ENCODE measurements at regions not wholly inside any gene's neighbourhood (a gene's known extent, or its start where the extent isn't known, plus 50 kb on each side); places are given as distances from the start of the nearest gene placed in this dataset.

DNA sequence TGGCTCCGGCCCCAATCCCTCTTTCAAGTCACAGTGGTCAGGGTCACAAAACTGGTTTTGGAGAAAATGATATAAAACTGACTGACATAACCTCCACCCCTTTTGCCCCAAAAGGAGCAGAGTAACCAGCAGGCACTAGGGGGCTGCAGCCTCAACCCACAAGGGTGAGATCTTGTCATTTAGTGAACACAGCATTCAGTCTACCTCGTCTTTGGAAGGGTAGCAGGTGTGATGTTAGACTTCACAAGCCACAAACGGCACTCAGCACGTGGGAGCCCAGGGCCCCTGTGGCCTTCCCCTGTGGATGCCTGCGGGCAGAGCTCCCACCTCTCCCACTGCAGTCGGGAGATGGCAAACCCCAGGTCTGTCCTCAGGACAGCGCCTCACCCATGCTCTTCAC is 372.1 kb upstream of the MYT1L start:
- Histone ChIP-seq H3K36me3 (ENCODE audit: control insufficient read depth, low read length) (no peaks in the 10 kb centered on the region), H3K4me3 (ENCODE audit: low read length) (no peak overlapping the region), H3F3A (ENCODE audit: control insufficient read depth, insufficient read depth) (no peaks in the 10 kb centered on the region), H3K79me2 (ENCODE audit: control insufficient read depth, low read length) (no peaks in the 10 kb centered on the region), H3K9me2 (replicated peaks; ENCODE audit: control insufficient read depth, low read length) (no peaks in the 10 kb centered on the region), H3K27me3 (ENCODE audit: control insufficient read depth, low read length) (no peaks in the 10 kb centered on the region), H3K9me3 (ENCODE audit: control insufficient read depth, insufficient read depth, low read length) (no peaks in the 10 kb centered on the region), H4K20me1 (ENCODE audit: control insufficient read depth, insufficient read depth, low read depth, low read length) (no peaks in the 10 kb centered on the region), H3K4me1 (ENCODE audit: control insufficient read depth, low read length) (peaks cover 21% of the 10 kb centered on the region), H3K4me2 (ENCODE audit: low read length) (no peak overlapping the region), H3K27ac (ENCODE audit: low read depth, low read length) (no peak overlapping the region)
- no peak for TF ChIP-seq EZH2phosphoT487 (IDR thresholded peaks at IDR 0.05; ENCODE audit: borderline replicate concordance, low read length)
- TF ChIP-seq, protein P1, sequence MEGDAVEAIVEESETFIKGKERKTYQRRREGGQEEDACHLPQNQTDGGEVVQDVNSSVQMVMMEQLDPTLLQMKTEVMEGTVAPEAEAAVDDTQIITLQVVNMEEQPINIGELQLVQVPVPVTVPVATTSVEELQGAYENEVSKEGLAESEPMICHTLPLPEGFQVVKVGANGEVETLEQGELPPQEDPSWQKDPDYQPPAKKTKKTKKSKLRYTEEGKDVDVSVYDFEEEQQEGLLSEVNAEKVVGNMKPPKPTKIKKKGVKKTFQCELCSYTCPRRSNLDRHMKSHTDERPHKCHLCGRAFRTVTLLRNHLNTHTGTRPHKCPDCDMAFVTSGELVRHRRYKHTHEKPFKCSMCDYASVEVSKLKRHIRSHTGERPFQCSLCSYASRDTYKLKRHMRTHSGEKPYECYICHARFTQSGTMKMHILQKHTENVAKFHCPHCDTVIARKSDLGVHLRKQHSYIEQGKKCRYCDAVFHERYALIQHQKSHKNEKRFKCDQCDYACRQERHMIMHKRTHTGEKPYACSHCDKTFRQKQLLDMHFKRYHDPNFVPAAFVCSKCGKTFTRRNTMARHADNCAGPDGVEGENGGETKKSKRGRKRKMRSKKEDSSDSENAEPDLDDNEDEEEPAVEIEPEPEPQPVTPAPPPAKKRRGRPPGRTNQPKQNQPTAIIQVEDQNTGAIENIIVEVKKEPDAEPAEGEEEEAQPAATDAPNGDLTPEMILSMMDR (IDR thresholded peaks at IDR 0.05; ENCODE audit: low read depth, low read length, poor library complexity, severe bottlenecking): no peak

DNA sequence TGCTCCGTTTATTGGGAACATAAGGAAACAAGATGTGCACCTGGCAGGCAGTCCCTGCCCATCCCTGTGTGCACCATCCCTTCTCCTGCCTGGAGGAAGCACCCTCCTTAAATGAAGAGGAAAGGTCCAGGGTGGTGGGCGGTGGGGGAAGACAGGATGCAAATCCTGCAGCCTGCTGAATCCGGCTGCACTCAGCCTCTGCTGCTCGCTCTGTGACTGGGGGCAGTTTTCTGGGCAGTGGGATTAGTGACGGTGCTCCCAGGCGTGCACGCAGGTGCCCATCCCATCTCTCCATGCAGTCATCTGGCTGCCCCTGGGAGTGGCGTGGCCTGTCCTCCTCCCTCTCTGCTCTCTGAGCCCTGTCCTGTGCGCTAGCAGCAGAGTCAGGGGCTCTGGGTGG is 371.3 kb upstream of the MYT1L start:
- no peaks in the 10 kb centered on the region for H3K36me3 ChIP-seq (ENCODE audit: control insufficient read depth, low read length)
- H3K4me2 ChIP-seq (ENCODE audit: low read length): no peak overlapping the region
- H3K27ac ChIP-seq (ENCODE audit: low read depth, low read length): no peak overlapping the region
- H3K9me3 ChIP-seq (ENCODE audit: control insufficient read depth, insufficient read depth, low read length): no peaks in the 10 kb centered on the region
- no peaks in the 10 kb centered on the region for H3K9me2 ChIP-seq (replicated peaks; ENCODE audit: control insufficient read depth, low read length)
- TF ChIP-seq EZH2phosphoT487 (IDR thresholded peaks at IDR 0.05; ENCODE audit: borderline replicate concordance, low read length): no peak
- TF ChIP-seq, protein P1 (IDR thresholded peaks at IDR 0.05; ENCODE audit: low read depth, low read length, poor library complexity, severe bottlenecking): no peak
- no peaks in the 10 kb centered on the region for H3F3A ChIP-seq (ENCODE audit: control insufficient read depth, insufficient read depth)
- H3K79me2 ChIP-seq (ENCODE audit: control insufficient read depth, low read length): no peaks in the 10 kb centered on the region
- no peaks in the 10 kb centered on the region for H3K27me3 ChIP-seq (ENCODE audit: control insufficient read depth, low read length)
- peaks cover 13% of the 10 kb centered on the region for H3K4me1 ChIP-seq (ENCODE audit: control insufficient read depth, low read length)
- no peak overlapping the region for H3K4me3 ChIP-seq (ENCODE audit: low read length)
- peaks cover 2% of the 10 kb centered on the region; the same call in 1 of the 2 replicates for H4K20me1 ChIP-seq (ENCODE audit: control insufficient read depth, insufficient read depth, low read depth, low read length)

DNA sequence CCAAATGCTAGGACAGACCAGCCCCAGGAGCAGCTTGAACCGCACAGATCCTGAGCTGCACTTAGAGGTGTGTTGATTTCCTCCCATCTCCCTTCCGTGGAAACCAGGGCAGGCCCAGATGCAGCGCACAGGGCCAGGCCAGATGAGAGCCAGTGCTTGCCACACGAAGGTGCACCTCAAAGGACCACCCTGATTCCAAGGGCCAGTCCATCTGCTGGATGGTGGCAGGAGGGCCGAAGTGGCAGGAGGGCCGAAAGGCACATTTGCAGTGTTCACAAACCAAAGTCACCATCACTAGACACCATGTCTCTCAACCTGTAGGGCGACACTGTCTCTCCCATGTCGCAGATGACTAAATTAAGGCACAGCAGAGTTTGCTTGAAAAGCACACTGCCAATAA is 370.7 kb upstream of the MYT1L start:
- H3K36me3 ChIP-seq (ENCODE audit: control insufficient read depth, low read length): no peaks in the 10 kb centered on the region
- peaks cover 2% of the 10 kb centered on the region; the same call in 1 of the 2 replicates for H4K20me1 ChIP-seq (ENCODE audit: control insufficient read depth, insufficient read depth, low read depth, low read length)
- no peaks in the 10 kb centered on the region for H3F3A ChIP-seq (ENCODE audit: control insufficient read depth, insufficient read depth)
- no peak overlapping the region for H3K4me3 ChIP-seq (ENCODE audit: low read length)
- no peak for TF ChIP-seq EZH2phosphoT487 (IDR thresholded peaks at IDR 0.05; ENCODE audit: borderline replicate concordance, low read length)
- TF ChIP-seq, protein P1 (IDR thresholded peaks at IDR 0.05; ENCODE audit: low read depth, low read length, poor library complexity, severe bottlenecking): no peak
- no peaks in the 10 kb centered on the region for H3K9me2 ChIP-seq (replicated peaks; ENCODE audit: control insufficient read depth, low read length)
- no peaks in the 10 kb centered on the region for H3K27me3 ChIP-seq (ENCODE audit: control insufficient read depth, low read length)
- peaks cover 7% of the 10 kb centered on the region for H3K4me1 ChIP-seq (ENCODE audit: control insufficient read depth, low read length)
- H3K79me2 ChIP-seq (ENCODE audit: control insufficient read depth, low read length): no peaks in the 10 kb centered on the region
- no peak overlapping the region for H3K27ac ChIP-seq (ENCODE audit: low read depth, low read length)
- H3K4me2 ChIP-seq (ENCODE audit: low read length): no peak overlapping the region
- H3K9me3 ChIP-seq (ENCODE audit: control insufficient read depth, insufficient read depth, low read length): no peaks in the 10 kb centered on the region

Measured in DOHH2 (cell line).